ENCODE measurements at regions not wholly inside any gene's neighbourhood (a gene's known extent, or its start where the extent isn't known, plus 50 kb on each side); places are given as distances from the start of the nearest gene placed in this dataset.
"Not testable (repeated sequence)": the region's sequence is repeated elsewhere in the genome, so short reads cannot be mapped to it uniquely, and the experiment has no call there.

DNA sequence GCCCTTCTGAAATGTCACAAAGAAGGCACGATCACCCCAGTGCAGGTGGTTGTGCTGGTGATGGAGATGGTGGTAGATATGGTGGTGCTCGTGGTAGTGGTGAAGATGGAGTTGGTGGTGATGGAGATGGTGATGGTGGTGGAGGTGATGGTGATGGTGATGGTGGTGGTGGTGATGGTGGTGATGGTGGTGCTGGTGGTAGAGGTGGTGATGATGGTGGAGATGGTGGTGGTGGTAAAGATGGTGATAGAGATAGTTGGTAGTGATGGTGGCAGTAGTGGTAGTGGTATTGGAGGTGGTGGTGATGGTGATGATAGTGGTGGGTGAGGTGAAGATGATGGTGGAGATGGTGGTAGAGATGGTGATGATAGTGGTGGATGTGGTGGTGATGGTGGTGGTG is 88.1 kb upstream of the SALL1 start:
- TF ChIP-seq, protein P1, sequence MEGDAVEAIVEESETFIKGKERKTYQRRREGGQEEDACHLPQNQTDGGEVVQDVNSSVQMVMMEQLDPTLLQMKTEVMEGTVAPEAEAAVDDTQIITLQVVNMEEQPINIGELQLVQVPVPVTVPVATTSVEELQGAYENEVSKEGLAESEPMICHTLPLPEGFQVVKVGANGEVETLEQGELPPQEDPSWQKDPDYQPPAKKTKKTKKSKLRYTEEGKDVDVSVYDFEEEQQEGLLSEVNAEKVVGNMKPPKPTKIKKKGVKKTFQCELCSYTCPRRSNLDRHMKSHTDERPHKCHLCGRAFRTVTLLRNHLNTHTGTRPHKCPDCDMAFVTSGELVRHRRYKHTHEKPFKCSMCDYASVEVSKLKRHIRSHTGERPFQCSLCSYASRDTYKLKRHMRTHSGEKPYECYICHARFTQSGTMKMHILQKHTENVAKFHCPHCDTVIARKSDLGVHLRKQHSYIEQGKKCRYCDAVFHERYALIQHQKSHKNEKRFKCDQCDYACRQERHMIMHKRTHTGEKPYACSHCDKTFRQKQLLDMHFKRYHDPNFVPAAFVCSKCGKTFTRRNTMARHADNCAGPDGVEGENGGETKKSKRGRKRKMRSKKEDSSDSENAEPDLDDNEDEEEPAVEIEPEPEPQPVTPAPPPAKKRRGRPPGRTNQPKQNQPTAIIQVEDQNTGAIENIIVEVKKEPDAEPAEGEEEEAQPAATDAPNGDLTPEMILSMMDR (conservative IDR thresholded peaks at IDR 0.05; ENCODE audit: control insufficient read depth, insufficient read depth, low read depth, low read length): no peak
- no peak for DNase-seq (ENCODE audit: low read depth)
- H3K4me3 ChIP-seq (ENCODE audit: control insufficient read depth, low read depth, low read length): no peak overlapping the region

DNA sequence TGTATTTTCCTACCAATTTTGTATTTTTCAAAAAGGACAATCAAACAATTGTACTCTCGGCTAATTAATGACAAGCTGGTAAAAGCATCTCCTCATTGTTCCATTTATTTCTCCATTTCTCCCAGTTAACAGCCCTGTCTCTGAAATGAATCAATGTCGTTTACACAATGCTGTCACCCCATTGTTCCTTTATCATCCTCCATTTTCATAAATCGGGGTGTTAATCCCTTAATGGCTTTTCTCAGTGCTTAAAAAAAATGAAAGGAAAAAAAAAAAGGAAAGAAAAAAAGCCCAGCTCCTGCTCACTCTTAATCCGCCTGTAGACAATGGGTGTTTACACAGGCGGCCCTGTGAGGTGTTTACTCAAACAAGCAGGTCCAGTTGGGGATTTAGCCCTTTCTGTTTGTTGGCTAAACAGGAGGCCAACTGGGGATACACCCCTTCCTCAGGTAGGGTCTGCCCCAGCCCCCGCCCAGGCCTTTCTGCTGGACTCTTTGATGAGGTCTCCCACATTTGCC is 86.8 kb upstream of the SALL1 start:
- TF ChIP-seq, protein P1 (conservative IDR thresholded peaks at IDR 0.05; ENCODE audit: control insufficient read depth, insufficient read depth, low read depth, low read length): no peak
- no peak overlapping the region for H3K4me3 ChIP-seq (ENCODE audit: control insufficient read depth, low read depth, low read length)
- DNase-seq (ENCODE audit: low read depth): no peak

GRCh38 chr16:51237207-51237606 is 86.1 kb upstream of the SALL1 start:
- no peak for DNase-seq (ENCODE audit: low read depth)
- H3K4me3 ChIP-seq (ENCODE audit: control insufficient read depth, low read depth, low read length): no peak overlapping the region
- TF ChIP-seq, protein P1 (conservative IDR thresholded peaks at IDR 0.05; ENCODE audit: control insufficient read depth, insufficient read depth, low read depth, low read length): no peak

DNA sequence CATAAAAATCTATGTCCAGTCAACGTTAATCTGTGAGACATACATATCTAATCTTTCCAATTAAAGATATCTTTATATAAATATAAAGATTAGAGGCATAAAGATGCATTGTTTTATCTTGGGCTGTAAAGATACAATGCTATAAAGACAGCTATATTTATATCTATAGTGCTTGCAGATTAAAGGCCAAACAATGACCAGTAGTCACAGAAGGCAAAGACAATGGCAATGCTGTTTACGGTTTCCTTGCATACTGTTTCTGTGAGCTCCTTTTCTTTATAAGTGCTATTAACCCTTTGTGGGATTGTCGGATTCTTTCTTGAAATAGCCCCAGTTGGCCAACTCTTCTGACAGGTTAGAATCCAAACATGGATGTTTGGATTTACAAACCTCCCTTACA is 85.5 kb upstream of the SALL1 start:
- no peak for DNase-seq (ENCODE audit: low read depth)
- TF ChIP-seq, protein P1 (conservative IDR thresholded peaks at IDR 0.05; ENCODE audit: control insufficient read depth, insufficient read depth, low read depth, low read length): no peak
- no peak overlapping the region for H3K4me3 ChIP-seq (ENCODE audit: control insufficient read depth, low read depth, low read length)

GRCh38 chr16:51231702-51232101 is 80.6 kb upstream of the SALL1 start:
- TF ChIP-seq, protein P1 (conservative IDR thresholded peaks at IDR 0.05; ENCODE audit: control insufficient read depth, insufficient read depth, low read depth, low read length): no peak
- H3K4me3 ChIP-seq (ENCODE audit: control insufficient read depth, low read depth, low read length): no peak overlapping the region
- no peak for DNase-seq (ENCODE audit: low read depth)

GRCh38 chr16:51230035-51230434 is 79.0 kb upstream of the SALL1 start:
- not testable (repeated sequence) for H3K4me3 ChIP-seq (ENCODE audit: control insufficient read depth, low read depth, low read length); DNase-seq (ENCODE audit: low read depth)

DNA sequence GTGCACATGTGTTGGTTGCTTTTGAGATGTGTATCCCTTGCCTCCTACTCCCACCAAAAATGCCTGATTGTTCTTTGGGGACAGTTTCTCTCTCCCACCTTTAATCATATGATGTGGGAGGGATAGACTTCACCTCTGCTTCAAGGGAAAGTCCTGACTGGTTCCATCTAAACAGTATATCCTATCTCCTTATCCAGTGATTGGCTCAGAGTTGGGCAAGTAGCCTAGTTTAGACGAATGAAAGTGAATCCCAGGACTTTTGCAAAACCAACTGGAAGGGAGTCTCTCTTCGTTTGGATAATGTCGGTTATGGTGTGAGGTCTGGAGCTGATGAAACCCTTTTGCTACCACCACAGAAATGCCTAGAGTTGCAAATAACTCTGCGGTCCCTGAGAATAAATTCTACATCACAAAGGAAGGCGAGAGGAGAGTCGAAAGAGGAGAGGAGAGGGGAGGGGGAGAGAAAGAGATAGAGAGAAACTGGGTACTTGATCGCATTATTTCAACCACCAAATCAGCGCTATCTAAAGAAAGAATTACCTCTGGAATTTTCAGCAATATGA is 77.1 kb upstream of the SALL1 start:
- DNase-seq (ENCODE audit: low read depth): no peak
- TF ChIP-seq, protein P1 (conservative IDR thresholded peaks at IDR 0.05; ENCODE audit: control insufficient read depth, insufficient read depth, low read depth, low read length): no peak
- H3K4me3 ChIP-seq (ENCODE audit: control insufficient read depth, low read depth, low read length): no peak overlapping the region
